ENCODE measurements at regions not wholly inside any gene's neighbourhood (a gene's known extent, or its start where the extent isn't known, plus 50 kb on each side); places are given as distances from the start of the nearest gene placed in this dataset.

DNA sequence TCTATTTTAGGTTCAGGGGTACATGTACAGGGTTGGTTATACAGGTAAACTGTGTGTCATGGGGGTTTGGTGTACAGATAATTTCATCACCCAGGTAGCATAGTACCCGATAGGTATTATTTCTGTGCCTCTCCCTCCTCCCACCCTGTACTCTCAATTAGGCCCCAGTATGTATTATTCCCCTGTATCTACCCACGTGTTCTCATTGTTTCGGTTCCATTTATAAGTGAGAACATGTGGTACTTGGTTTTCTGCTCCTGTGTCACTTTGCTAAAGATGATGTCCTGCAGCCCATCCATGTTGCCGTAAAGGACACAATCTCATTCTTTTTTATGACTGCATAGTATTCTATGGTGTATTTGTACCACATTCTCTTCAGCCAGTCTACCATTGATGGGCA lies 96.8 kb upstream of the SLC24A2 start:
- no peak overlapping the region for H2BK12ac ChIP-seq (ENCODE audit: low read depth, low read length)
- POLR2A ChIA-PET (ENCODE audit: partially characterized antibody): no interaction called here
- H3K4me3 ChIP-seq (ENCODE audit: extremely low read depth in 1 of 4, insufficient read depth in 2 of 4, low read depth in 3 of 4, low read length in 4 of 4): no peak overlapping the region

More for the DNA sequence above, 96.8 kb upstream of the SLC24A2 start:
- no peak overlapping the region for H3K56ac ChIP-seq (replicated peaks; ENCODE audit: insufficient read length, low read depth, low read length)
- H2AK5ac ChIP-seq (ENCODE audit: low read depth, low read length): no peak overlapping the region
- no peak overlapping the region for H2BK5ac ChIP-seq (ENCODE audit: low read depth, low read length)
- no peak overlapping the region for H2BK20ac ChIP-seq (ENCODE audit: low read length)
- H3K4me1 ChIP-seq (replicated peaks in 1 of 4; ENCODE audit: control insufficient read depth in 3 of 4, insufficient read depth in 4 of 4, low read length in 3 of 4): no peaks in the 10 kb centered on the region
- H3K4me2 ChIP-seq (ENCODE audit: insufficient read depth in 1 of 2, low read depth in 2 of 2, low read length in 2 of 2): no peak overlapping the region
- no peak overlapping the region for H4K91ac ChIP-seq (replicated peaks; ENCODE audit: insufficient read length, low read length)
- no peaks in the 10 kb centered on the region for H3K9me3 ChIP-seq (ENCODE audit: insufficient read depth in 2 of 2, low read depth in 1 of 2, low read length in 1 of 2)
- H3K9ac ChIP-seq (replicated peaks in 1 of 4; ENCODE audit: extremely low read depth in 1 of 4, low read depth in 3 of 4, low read length in 3 of 4): no peak overlapping the region
- CTCF ChIA-PET (ENCODE audit: partially characterized antibody): interaction anchor here (1.0 kb wide), 1 partner anchor 421 kb away, joined by 3 read pairs; no protein-coding TSS in a partner anchor
- no peaks in the 10 kb centered on the region for H3K27me3 ChIP-seq (replicated peaks in 1 of 4; ENCODE audit: control insufficient read depth in 3 of 4, extremely low read depth in 1 of 4, insufficient read depth in 3 of 4, low read length in 3 of 4)
- no peak overlapping the region for H2AFZ ChIP-seq (ENCODE audit: low read length)
- H2BK120ac ChIP-seq (replicated peaks; ENCODE audit: low read depth, low read length): no peak overlapping the region
- no peaks in the 10 kb centered on the region for H3K79me1 ChIP-seq (ENCODE audit: low read depth, low read length)
- H3K79me2 ChIP-seq (ENCODE audit: control insufficient read depth in 1 of 2, insufficient read depth in 2 of 2, low read length in 2 of 2): no peaks in the 10 kb centered on the region
- H4K20me1 ChIP-seq (replicated peaks in 1 of 2; ENCODE audit: control insufficient read depth in 1 of 2, insufficient read depth in 2 of 2, low read length in 2 of 2): no peaks in the 10 kb centered on the region
- FAIRE-seq (no peak), DNase-seq (ENCODE audit: low read depth in 1 of 2, low spot score in 2 of 2) (no peak)
- H3K27ac ChIP-seq (ENCODE audit: low read depth, low read length): no peak overlapping the region
- 90% methylated on average over 4 of the region's 4 CpGs; no CpG with 5 or more reads in 1 of the 2 experiments for WGBS, 2 experiments (ENCODE audit: extremely low coverage in 1 of 2, insufficient coverage in 1 of 2, insufficient read length in 1 of 2, insufficient replicate concordance in 2 of 2, low coverage in 1 of 2, low lambda C conversion rate in 2 of 2, missing lambda C conversion rate in 1 of 2)
- no peaks in the 10 kb centered on the region for H3K23me2 ChIP-seq (ENCODE audit: low read depth, low read length)
- no peak overlapping the region for H4K5ac ChIP-seq (ENCODE audit: insufficient read length, low read depth, low read length)
- H3K4ac ChIP-seq (replicated peaks; ENCODE audit: insufficient read length, low read depth, low read length): no peak overlapping the region
- H4K8ac ChIP-seq (ENCODE audit: extremely low read depth, insufficient read depth, low read length): no peak overlapping the region
- H3K14ac ChIP-seq (ENCODE audit: insufficient read length): no peak overlapping the region
- H3K18ac ChIP-seq (ENCODE audit: extremely low read depth, low read length): no peak overlapping the region
- H3K36me3 ChIP-seq (ENCODE audit: control insufficient read depth in 2 of 4, insufficient read depth in 4 of 4, low read length in 3 of 4): no peaks in the 10 kb centered on the region
- no peak overlapping the region for H3K23ac ChIP-seq (ENCODE audit: insufficient read length)
- no peak for TF ChIP-seq JUN (IDR thresholded peaks at IDR 0.05; ENCODE audit: low read depth, low read length)
- H2BK15ac ChIP-seq (ENCODE audit: low read length): no peak overlapping the region

Measured in H1 (cell line).